Type B pancreatic cell (in vitro differentiated cells): ENCODE measurements at regions not wholly inside any gene's neighbourhood (a gene's known extent, or its start where the extent isn't known, plus 50 kb on each side); places are given as distances from the start of the nearest gene placed in this dataset.

Source experiments
- DNase-seq: peaks from one replicate; pipeline ENCODE4 v3.0.0; 2021; ENCODE audit warnings: mixed read lengths; ENCODE audit not compliant: unreplicated experiment; ENCODE audit errors: extremely low spot score
- H3K27ac Mint-ChIP-seq: 2 replicates; pipeline ENCODE4 v1.8.0; 2021; ENCODE audit warnings: mild to moderate bottlenecking, mixed read lengths
- H3K27me3 Mint-ChIP-seq: 2 replicates; pipeline ENCODE4 v1.8.0; 2021; ENCODE audit warnings: mixed read lengths
- H3K36me3 Mint-ChIP-seq: 2 replicates; pipeline ENCODE4 v1.8.0; 2021; ENCODE audit warnings: mixed read lengths
- H3K4me1 Mint-ChIP-seq: one replicate; pipeline ENCODE4 v1.8.0; 2021; ENCODE audit warnings: mixed read lengths; ENCODE audit not compliant: unreplicated experiment
- H3K4me3 Mint-ChIP-seq: 2 replicates; pipeline ENCODE4 v1.8.0; 2021; ENCODE audit warnings: mild to moderate bottlenecking, mixed read lengths
- H3K9me3 Mint-ChIP-seq: 2 replicates; pipeline ENCODE4 v1.8.0; 2021; ENCODE audit warnings: mixed read lengths
- TF ChIP-seq, protein P1 (sequence below): fragments of 200-600 bp; sonication (generic); conservative IDR thresholded peaks from 2 replicates; pipeline ENCODE4 v1.5.0; 2021; ENCODE audit warnings: antibody characterized with exemption, mild to moderate bottlenecking

DNA sequence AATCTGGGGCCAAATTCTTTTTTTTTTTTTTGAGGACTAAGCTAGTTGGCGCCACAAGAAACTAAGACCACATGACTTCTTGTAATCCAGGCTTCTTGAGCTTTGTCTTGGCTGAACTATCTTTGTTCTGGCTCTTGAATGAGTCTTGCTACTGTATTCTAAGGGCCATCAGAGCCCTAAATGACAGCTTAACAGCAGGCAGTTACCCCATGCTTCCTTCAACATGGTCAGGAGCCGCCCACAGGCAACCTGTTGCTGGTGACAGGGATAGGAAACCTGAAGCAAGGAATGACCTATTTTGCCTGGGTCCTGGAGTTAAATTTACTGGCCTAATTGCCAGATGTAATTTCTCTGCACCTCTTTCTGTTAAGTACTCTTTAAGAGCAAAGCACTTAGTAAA, 188.2 kb upstream of the PLXNA2 start:
- no peaks in the 10 kb centered on the region for H3K9me3 Mint-ChIP-seq
- H3K27me3 Mint-ChIP-seq: no peaks in the 10 kb centered on the region
- H3K27ac Mint-ChIP-seq: no peak overlapping the region
- H3K4me1 Mint-ChIP-seq: peaks cover 22% of the 10 kb centered on the region
- H3K36me3 Mint-ChIP-seq: no peaks in the 10 kb centered on the region
- DNase-seq: no peak
- TF ChIP-seq, protein P1, sequence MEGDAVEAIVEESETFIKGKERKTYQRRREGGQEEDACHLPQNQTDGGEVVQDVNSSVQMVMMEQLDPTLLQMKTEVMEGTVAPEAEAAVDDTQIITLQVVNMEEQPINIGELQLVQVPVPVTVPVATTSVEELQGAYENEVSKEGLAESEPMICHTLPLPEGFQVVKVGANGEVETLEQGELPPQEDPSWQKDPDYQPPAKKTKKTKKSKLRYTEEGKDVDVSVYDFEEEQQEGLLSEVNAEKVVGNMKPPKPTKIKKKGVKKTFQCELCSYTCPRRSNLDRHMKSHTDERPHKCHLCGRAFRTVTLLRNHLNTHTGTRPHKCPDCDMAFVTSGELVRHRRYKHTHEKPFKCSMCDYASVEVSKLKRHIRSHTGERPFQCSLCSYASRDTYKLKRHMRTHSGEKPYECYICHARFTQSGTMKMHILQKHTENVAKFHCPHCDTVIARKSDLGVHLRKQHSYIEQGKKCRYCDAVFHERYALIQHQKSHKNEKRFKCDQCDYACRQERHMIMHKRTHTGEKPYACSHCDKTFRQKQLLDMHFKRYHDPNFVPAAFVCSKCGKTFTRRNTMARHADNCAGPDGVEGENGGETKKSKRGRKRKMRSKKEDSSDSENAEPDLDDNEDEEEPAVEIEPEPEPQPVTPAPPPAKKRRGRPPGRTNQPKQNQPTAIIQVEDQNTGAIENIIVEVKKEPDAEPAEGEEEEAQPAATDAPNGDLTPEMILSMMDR: no peak
- H3K4me3 Mint-ChIP-seq: no peak overlapping the region

DNA sequence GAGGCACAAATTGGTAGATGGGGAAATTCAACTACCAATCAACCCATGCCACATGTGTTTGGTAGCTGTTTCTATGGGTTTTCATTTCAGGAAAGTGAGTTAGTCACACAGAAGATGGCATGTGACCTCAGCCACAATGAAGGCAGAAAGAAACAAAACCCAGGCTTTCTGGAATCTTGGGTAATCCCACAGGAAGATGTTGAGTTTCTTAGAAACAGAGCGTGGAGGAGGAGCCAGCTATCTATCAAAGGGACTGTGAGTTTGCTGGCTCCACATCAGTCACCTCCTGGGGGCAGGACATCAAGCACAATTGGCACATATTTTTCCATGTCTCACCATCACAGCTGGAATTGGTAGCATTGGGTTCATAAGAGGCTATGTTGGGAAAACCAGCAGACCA, 188.9 kb upstream of the PLXNA2 start:
- Mint-ChIP-seq H3K36me3 (no peaks in the 10 kb centered on the region), H3K27me3 (no peaks in the 10 kb centered on the region), H3K4me1 (peaks cover 22% of the 10 kb centered on the region), H3K27ac (no peak overlapping the region), H3K9me3 (no peaks in the 10 kb centered on the region), H3K4me3 (no peak overlapping the region)
- DNase-seq: no peak
- TF ChIP-seq, protein P1: no peak

GRCh38 chr1:208433971-208434370, 189.8 kb upstream of the PLXNA2 start:
- Mint-ChIP-seq H3K36me3 (no peaks in the 10 kb centered on the region), H3K9me3 (no peaks in the 10 kb centered on the region), H3K27me3 (no peaks in the 10 kb centered on the region), H3K4me3 (no peak overlapping the region), H3K4me1 (peaks cover 22% of the 10 kb centered on the region), H3K27ac (no peak overlapping the region)
- TF ChIP-seq, protein P1: no peak
- no peak for DNase-seq

GRCh38 chr1:208437401-208437800, 193.2 kb upstream of the PLXNA2 start:
- TF ChIP-seq, protein P1: no peak
- no peak for DNase-seq
- H3K36me3 Mint-ChIP-seq: no peaks in the 10 kb centered on the region
- H3K4me3 Mint-ChIP-seq: no peak overlapping the region
- H3K27me3 Mint-ChIP-seq: no peaks in the 10 kb centered on the region
- H3K4me1 Mint-ChIP-seq: peaks cover 8% of the 10 kb centered on the region
- H3K9me3 Mint-ChIP-seq: peaks cover 6% of the 10 kb centered on the region
- H3K27ac Mint-ChIP-seq: no peak overlapping the region

DNA sequence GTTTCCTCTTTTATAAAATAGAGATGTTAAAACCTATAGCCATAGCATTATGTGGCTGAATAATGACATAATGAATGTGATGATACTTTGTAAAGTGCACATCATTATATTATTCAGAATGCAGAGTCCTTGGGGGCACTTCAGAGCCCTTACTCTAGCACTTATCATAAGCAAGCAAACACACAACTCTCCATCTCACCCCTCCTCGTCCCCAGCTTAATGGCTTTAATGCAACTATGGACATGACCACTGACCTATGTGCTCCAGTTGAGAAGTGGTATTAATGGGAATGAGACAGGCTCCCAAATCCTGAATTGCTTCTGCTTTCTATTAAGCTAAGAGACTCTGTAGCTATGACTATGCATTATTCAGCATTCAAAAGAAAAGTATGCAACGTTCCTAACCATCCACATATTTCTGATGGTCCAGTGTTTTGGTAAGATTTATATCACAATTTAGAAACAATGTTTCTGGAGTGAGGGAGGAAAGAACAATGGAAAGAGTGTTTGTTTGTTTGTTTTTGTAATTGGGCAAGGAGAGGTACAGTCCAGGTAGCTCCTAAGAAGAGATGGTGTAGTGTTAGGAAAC, 194.0 kb upstream of the PLXNA2 start:
- Mint-ChIP-seq H3K4me3 (no peak overlapping the region), H3K36me3 (no peaks in the 10 kb centered on the region), H3K27me3 (no peaks in the 10 kb centered on the region), H3K9me3 (peaks cover 11% of the 10 kb centered on the region), H3K27ac (no peak overlapping the region), H3K4me1 (peaks cover 5% of the 10 kb centered on the region)
- TF ChIP-seq, protein P1: no peak
- no peak for DNase-seq

DNA sequence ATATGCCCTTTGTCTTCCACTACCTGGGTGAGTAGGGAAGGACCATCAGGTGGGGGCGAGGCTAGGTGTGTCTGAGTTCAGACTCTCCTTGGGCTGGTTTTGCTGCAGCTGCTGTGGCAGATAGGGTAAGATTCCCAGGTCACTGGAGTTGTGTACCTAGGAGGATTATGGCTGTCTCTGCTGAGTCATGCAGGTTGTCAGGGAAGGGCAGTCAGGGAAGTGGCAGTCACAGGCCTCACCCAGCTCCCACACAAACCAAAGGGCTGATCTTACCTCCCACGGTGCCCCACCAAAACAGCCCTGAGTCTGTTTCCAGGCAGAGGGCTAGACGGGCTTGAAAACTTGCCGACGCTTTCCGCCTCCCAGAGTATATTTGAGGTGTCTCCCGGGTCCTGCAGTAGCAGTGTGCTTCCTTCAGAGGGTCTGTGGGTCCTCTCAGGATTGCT, 201.6 kb upstream of the PLXNA2 start:
- DNase-seq: no peak
- peak overlapping the region; percentile 64 for H3K27ac Mint-ChIP-seq

More for the DNA sequence above, 201.6 kb upstream of the PLXNA2 start:
- Mint-ChIP-seq H3K36me3 (no peaks in the 10 kb centered on the region), H3K27me3 (no peaks in the 10 kb centered on the region), H3K4me1 (peaks cover 22% of the 10 kb centered on the region), H3K4me3 (peak overlapping the region; percentile 18), H3K9me3 (peaks cover 22% of the 10 kb centered on the region)
- TF ChIP-seq, protein P1: no peak
